GM12878 (cell line): ENCODE measurements at regions not wholly inside any gene's neighbourhood (a gene's known extent, or its start where the extent isn't known, plus 50 kb on each side); places are given as distances from the start of the nearest gene placed in this dataset.

Experiments used
- EP300 ChIP-seq, 2 experiments: fragments of 150-350 bp in 1 of 2; IDR thresholded peaks; 2 replicates each; pipeline ENCODE4 v1.6.1; 2011 to 2012; ENCODE audit warnings: low read depth in 2 of 2, low read length in 2 of 2, borderline replicate concordance in 1 of 2, improper control_type of control experiment in 1 of 2, inconsistent platforms in 1 of 2; ENCODE audit not compliant: control insufficient read depth in 1 of 2
- EZH2 ChIP-seq: IDR thresholded peaks from 2 replicates; pipeline ENCODE4 v1.6.1; 2012; ENCODE audit warnings: low read depth, mild to moderate bottlenecking, control low read depth, inconsistent platforms, low read length, borderline replicate concordance; ENCODE audit not compliant: control insufficient read depth
- NFYB ChIP-seq: IDR thresholded peaks from 2 replicates; pipeline ENCODE4 v1.6.1; 2011; ENCODE audit warnings: low read depth, mild to moderate bottlenecking, low read length, improper control_type of control experiment, moderate library complexity; ENCODE audit not compliant: insufficient read depth
- NR2C2 ChIP-seq: IDR thresholded peaks from 2 replicates; pipeline ENCODE4 v1.6.1; 2011; ENCODE audit warnings: borderline replicate concordance, low read depth; ENCODE audit not compliant: control insufficient read depth, insufficient read length
- PML ChIP-seq: IDR thresholded peaks from 2 replicates; pipeline ENCODE4 v1.6.1; 2012; ENCODE audit warnings: low read length, inconsistent platforms
- RELA ChIP-seq: fragments of 450-650 bp; IDR thresholded peaks from 2 replicates; pipeline ENCODE4 v1.8.0; 2014; ENCODE audit warnings: borderline replicate concordance; ENCODE audit not compliant: partially characterized antibody
- SIX5 ChIP-seq: IDR thresholded peaks from 2 replicates; pipeline ENCODE4 v1.6.1; 2011; ENCODE audit warnings: mild to moderate bottlenecking, low read depth, low read length, moderate library complexity; ENCODE audit not compliant: severe bottlenecking
- SMAD1 ChIP-seq: fragments of 450-650 bp; IDR thresholded peaks from 2 replicates; pipeline ENCODE4 v1.6.1; 2018; ENCODE audit warnings: mild to moderate bottlenecking, low read depth; ENCODE audit not compliant: partially characterized antibody
- TAF1 ChIP-seq: IDR thresholded peaks from 2 replicates; pipeline ENCODE4 v1.6.1; 2011; ENCODE audit warnings: mild to moderate bottlenecking, low read depth, low read length, borderline replicate concordance
- ZSCAN29 ChIP-seq: fragments of 450-650 bp; IDR thresholded peaks from 2 replicates; pipeline ENCODE4 v1.6.1; 2017; ENCODE audit warnings: mild to moderate bottlenecking, moderate library complexity
- TF ChIP-seq, protein P1 (sequence below): fragments of 450-650 bp; IDR thresholded peaks from 2 replicates; pipeline ENCODE4 v1.6.1; 2016; ENCODE audit warnings: mild to moderate bottlenecking

DNA sequence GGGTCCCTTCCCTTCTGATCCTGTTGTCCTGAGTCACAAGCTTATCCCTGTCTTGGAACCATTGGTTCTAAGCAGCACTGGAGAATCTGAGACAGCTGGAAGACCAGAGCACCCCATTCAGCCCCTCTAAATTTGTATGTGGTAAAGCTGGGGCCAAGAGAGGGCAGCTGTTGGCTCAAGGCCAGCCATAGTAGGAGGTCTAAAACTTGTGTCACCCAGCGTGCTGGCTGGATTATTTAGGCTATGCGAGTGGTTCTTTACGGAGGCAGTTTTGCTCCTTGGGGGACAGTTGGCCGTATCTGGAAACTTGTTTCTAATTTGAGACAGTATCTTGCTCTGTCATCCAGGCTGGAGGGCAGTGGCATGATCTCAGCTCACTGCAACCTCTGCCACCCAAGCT, 69.6 kb upstream of the GSE1 start:
- TF ChIP-seq SIX5 (no peak), SMAD1 (no peak), PML (no peak), EP300 (IDR thresholded peaks at IDR 0.05; ENCODE audit: borderline replicate concordance in 1 of 2, control insufficient read depth in 1 of 2, low read depth in 2 of 2, low read length in 2 of 2) (no peak), NR2C2 (no peak), ZSCAN29 (no peak), RELA (no peak), TAF1 (no peak), NFYB (no peak), EZH2 (no peak)
- TF ChIP-seq, protein P1, sequence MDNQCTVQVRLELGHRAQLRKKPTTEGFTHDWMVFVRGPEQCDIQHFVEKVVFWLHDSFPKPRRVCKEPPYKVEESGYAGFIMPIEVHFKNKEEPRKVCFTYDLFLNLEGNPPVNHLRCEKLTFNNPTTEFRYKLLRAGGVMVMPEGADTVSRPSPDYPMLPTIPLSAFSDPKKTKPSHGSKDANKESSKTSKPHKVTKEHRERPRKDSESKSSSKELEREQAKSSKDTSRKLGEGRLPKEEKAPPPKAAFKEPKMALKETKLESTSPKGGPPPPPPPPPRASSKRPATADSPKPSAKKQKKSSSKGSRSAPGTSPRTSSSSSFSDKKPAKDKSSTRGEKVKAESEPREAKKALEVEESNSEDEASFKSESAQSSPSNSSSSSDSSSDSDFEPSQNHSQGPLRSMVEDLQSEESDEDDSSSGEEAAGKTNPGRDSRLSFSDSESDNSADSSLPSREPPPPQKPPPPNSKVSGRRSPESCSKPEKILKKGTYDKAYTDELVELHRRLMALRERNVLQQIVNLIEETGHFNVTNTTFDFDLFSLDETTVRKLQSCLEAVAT = no peak
